Hippocampal formation (tissue), 2 donors: ENCODE measurements at regions not wholly inside any gene's neighbourhood (a gene's known extent, or its start where the extent isn't known, plus 50 kb on each side); places are given as distances from the start of the nearest gene placed in this dataset.

Experiments used
- DNase-seq, 2 donors: peaks; one replicate each; lab custom pipeline; 2025; lab: John Stamatoyannopoulos, UW

DNA sequence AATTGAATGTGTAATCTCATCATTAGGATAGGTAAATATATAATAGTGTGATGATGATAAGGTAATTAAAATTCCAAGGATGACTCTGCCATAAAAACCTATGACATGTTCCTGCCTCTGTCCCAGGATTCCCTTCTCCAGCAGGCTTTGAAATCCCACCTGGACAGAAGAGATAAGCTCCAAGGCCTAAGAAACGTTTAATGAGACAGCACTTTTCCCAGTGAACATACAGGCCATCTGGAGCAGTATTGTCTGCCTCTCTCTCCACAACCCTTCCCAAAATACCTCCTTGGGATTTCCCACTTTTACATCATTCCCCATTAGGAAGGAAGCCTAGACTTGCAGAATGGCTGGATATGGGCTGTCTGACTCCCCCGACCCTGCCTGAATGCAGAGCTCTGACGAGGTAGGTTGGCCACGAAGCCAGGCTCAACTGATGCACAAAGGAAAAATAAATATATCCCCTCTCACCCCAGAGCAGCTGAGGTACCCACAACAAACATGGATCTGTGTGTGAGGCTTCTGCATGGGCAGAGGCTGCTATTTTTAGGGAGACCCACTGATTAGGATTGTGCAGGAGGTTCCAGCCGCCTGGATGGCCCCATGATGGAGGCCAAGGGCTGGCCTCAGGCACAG lies 71.0 kb downstream of the TMPRSS5 start:
- no peak for DNase-seq

DNA sequence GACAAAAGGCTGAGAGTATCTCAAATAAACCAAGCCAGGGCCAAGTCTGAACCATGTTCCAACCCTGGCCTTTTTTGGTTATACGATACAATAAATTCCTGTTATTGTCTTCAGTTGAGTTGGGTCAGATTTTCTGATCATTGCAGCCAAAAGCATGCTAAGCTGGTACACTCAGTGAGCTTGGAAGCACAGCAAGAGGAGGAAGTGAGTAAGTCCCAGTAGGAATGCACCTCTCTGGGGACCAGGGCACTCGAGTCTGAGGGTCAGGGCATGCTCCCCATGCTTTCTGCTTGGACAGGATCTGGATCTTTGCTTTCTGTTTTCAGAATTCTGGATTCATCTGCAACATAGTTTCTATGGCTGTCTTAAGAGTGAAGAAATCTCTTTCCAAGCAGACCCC lies 73.1 kb downstream of the TMPRSS5 start:
- DNase-seq, result no peak

DNA sequence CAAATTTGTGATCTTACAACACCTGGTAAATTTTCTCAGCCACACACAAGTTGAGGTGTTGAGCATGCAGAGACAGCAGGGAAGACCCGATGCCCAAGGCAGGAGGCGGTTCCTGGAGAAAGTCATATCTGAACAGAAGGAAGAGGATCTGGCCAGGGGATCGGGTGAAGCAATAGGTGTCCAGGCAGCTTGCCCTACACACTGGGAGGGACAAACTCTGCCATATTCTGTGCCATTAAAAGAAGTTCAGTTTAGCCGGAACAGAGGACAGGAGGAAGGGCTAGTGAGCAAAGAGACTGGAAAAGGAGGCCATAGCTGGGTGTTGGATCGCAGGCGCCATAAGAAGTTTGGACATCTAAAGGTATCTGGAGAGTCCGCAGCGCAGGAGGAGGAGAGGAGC lies 76.5 kb downstream of the TMPRSS5 start:
- no peak for DNase-seq

DNA sequence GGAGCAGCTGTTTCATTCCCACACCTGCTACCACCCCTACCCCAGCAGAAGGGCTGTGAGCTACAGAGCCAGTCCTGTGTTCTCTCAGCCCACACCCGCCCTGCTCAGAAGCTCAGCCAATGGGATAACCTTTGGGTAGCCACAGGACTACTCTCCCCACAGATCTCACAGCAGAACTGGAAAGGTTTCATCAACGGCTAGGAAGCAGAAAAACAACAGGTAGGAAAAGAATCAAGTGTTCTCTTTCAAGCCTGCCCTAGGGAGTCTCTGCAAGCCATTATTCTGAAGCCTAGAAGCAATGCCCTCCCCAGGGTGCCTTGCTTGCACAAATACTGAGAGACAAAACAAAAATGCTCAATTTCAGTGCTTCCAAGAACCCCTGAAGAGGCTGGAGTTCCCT lies 77.2 kb downstream of the TMPRSS5 start:
- no peak for DNase-seq

DNA sequence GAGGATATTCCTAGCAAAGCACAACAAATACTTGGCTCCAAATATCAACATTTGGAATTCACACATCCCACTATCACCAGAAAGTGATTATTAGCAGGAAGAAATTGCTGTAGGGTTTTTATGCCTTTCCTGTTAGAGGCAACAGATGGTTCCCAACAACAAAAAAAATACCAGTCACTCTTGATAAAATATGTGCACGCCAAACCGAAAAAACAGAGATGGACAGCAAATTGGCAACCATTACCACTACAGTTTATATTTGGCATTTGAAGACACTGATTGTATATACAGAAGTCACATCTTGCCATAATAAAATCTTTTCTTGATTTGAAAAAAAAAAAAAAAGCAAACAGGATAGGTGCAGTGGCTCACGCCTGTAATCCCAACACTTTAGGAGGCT lies 78.2 kb downstream of the TMPRSS5 start:
- DNase-seq, result no peak

DNA sequence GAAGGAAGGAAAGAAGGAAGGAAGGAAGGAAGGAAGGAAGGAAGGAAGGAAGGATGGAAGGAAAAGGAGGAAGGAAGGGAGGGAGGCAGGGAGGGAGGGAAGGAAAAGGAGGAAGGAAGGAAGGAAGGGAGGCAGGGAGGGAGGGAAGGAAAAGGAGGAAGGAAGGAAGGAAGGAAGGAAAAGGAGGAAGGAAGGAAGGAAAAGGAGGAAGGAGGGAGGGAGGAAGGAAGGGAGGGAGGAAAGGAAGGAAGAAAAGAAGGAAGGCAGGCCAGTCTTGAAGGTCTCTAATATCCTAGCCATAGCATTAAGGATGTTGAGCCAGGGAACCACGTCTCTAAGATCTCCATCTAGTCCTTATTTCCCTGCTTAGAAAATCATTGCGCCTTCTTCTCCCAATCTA lies 78.8 kb downstream of the TMPRSS5 start:
- DNase-seq, result no peak

DNA sequence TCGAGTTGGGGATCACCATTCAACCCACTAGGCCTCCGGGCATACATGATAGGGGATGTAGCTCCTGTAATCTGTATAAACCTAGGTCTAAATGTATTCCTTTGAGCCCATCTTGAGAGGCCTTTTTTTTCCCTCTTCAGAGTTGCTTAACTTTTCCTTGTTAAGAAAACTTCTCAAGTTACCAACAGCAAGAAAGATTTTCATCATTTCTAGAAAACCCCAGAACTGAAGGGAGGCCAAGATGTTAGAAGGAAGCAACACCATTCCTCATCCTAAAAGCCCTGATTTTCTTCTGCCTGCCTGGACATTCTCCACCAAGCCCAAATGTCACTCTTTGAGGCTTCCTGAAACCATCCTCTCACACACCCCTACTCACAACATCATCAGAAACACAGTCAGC lies 79.4 kb downstream of the TMPRSS5 start:
- no peak for DNase-seq

DNA sequence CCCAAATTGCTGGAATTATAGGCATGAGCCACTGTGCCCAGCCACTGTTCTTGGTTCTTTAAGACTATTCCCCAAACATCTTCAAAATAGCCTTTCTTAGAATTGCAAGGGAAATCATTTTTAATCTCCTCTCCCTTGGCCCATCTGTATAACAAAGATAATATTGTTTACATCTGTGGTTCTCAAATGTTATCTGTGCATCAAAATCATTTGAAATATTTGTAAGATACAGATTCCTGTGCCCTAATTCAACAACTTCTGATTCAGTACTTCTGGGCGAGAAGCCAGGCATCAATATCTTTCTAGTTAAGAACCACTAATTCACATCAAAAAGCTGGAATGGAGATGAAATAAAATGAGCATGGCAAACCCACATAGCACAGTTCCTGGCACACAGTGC lies 83.0 kb downstream of the TMPRSS5 start:
- no peak for DNase-seq

DNA sequence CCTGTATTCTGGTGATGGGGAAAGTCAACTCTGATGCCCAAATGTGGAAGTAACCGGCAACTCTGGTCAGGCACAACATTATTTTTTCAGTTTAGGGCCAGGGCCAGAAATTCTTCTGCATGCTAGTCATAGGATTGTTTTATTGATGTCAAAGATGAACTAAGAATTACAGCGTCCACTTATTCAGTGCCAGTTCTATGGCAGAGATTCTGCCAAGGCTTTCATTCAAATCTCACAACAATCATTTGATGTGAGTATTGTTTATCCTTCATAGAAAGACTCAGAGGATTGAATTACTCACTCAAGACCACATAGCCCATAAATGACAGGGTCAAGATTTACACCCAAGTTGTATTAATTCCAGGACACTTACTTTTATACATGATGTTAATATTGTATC lies 87.7 kb downstream of the TMPRSS5 start:
- no peak for DNase-seq

DNA sequence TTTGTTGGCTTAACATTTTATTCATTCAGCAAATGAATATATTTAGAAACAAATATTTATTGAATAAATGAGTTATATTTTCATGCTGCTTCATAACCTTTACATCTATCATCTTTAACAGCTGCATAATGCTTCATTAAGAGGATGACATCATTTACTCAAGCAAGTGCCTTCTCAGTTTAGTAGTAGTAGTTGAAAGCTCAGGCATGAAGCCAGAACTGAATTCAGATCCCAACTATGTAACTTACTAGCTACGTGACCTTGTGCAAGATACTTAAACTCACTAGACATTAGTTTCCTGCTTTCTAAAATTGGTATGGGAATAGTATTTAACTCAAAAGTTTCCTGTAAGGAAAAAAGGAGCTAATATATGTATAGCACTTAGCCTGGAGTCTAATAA lies 90.3 kb downstream of the TMPRSS5 start:
- no peak for DNase-seq

DNA sequence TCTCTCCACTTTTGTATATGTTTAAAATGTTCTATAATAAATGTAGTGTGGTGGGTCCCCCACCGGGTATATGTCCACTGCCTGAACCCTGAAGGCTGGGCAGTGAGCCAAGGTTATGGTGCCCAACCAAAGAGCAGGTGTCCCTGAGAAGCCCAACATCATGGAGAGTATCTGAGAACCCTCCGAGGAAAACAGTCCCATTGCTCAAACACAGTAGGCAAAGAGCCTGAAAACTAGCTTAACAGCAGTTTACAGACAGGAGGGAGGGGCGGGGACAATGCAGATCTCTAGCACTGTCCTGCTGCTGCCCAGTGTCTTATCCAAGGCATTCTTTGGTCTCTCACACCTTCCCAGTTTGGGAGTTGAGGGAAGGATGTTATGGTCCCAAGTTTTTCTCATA lies 91.0 kb downstream of the TMPRSS5 start:
- no peak for DNase-seq

DNA sequence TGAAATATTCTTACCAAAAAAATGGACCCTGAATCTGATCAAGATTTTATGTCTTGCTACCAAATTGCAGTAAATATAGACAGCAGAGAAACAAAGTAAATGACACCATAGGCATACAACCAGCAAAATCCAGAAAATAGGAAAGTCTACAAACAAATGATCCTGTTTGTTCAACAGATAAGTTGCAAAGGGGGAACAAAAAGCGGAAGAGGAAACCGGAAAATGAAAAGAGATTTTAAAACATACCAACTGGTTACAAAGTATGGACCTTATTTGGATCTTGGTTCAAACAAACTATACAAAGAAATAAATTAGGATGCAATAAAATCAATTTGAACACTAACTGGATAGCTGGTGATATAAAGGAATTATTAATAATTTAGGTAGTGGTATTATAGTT lies 92.0 kb downstream of the TMPRSS5 start:
- no peak for DNase-seq

DNA sequence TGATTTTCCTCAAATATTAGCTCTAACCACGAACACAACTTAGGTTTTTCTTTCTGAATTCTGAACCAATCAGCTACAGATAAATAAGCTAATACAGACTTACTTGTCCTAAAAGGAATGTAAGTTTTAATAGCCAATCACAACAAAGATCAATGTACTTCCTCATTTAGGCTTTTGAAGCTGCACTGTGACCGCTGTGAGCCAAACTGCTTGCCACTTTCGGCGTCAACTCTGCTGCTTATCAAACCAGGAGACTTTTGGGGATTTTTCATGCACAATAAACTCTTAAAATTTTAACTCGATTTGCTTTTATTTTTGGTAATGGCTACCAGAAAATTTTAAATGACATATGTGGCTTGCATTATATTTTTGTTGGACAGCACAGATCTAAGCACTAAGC lies 92.5 kb downstream of the TMPRSS5 start:
- DNase-seq, result no peak

DNA sequence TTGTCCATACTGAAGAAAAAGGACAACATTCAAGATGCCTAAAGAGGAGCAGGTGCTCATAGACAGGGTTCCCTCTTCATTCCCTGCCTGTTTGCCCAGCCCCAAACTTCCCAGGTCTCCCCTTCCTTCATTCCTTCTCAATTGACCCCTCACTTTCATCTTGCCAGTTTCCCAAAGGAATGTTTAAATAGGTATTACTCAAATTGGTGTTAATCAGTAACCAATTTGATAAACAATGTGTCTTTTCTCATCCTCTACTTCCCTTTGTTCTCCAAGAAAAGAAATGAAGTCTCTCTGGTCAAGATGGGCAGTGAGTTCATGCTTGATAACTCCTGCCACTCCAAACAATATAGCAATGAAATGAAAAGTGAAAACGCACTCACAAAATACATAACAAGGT lies 101.9 kb downstream of the TMPRSS5 start:
- DNase-seq, result no peak

DNA sequence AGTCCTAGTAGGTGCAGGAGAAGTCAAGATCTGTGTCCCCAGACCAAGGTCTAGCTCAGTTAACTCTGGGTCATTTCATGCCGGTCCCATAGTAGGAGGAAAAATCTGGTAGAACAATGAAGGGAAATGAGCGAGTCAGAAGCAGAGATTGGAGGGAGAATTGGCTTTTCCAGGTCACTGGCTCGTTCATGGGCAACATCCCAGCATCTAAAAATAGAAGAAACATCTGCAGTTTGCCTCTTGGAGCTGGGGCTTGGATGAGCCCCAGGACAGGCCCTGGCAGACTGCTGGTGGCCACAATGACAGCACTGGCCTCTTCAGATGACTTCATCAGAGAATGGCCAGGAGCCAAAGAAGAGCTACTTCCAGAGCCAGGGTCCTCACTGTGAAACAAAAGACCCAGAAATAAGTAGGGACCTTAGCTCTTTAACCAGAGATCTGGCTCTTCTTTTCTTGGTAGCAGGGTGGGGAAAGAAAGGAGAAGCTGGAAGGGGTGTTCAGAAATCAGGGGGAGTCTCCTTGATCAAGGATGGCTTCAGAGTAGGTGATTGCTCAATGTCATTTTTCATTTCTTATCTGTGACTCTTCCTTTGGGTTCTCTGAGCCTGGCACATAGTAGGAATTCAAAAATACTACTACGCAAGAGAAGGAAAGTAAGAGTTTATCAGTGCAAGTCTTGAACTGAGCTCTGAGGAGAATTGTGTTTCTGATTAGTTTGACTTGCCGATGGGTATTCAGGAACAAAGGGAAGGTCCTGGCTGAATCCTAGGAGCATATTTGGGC lies 102.6 kb downstream of the TMPRSS5 start:
- peak; percentile 42 to 65 for DNase-seq

DNA sequence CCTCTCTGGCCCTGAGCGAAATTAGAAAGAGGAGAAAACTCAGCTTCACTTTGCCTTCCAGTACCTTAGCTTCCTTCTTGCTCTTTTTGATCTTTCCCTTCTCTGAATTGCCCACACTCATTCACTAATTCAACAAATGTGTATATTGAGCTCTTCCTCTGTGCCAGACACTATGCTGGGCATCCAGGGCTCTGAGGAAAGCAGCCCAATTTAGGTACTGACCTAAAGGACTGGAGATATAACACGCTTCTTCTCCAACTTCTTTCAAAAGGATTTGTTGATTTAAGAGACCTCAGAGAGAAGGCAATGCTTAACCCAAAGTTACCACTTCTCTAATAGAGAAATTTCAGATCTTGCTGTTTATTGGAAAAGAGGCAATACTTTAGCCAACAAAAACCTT lies 103.6 kb downstream of the TMPRSS5 start:
- no peak for DNase-seq

DNA sequence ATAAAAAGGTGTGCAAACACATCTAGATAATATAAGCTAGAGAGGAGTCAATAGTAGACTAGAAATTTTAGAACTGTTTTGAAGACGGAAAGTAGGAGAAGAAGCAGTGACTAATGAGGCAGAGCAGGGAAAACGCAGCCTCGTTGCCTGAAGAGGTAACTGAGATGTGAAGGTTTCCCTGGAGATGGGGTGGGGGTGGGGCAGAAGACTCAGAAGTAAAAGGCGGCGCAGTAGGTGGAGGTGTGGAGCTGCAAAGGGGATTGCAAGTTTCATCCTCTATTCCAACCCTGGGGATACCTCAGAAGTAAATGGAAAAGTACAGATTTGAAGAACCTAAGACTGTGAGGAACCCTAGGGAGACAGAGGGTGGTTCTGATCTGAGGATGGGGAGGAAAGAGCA lies 109.5 kb downstream of the TMPRSS5 start:
- DNase-seq, result no peak

DNA sequence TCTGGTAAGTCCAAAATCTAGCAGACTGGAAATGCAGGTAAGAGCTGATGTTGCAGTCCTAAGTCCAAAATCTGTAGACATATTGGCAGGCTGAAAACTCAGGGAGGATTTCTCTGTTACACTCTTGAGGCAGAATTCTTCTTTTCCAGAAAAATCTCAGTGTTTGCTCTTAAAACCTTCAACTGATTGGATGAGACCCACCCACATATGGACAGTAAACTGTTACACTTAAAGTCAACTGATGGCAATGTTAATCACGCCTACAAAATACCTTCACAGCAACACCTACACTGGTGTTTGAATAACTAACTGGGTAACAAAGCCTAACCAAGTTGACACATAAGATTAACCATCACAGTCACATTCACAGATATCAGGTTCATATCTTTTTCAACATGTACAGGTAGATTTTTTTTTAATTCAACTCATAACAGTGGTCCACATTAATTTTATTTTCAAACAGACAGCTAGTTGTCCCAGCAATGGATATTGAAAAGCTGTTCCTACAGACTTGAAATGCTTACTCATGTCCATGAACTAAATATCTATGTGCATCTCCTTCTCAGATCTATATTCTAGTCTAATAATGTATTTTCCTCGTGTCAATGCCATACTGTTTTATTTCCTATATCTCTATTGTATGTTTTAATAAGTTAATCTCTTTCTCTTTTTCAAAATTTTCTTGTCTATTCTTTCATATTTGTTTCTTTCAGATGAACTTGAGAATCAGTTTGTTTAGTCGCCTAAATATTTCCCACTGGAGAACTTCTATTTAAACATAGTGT lies 110.1 kb downstream of the TMPRSS5 start:
- no peak for DNase-seq

DNA sequence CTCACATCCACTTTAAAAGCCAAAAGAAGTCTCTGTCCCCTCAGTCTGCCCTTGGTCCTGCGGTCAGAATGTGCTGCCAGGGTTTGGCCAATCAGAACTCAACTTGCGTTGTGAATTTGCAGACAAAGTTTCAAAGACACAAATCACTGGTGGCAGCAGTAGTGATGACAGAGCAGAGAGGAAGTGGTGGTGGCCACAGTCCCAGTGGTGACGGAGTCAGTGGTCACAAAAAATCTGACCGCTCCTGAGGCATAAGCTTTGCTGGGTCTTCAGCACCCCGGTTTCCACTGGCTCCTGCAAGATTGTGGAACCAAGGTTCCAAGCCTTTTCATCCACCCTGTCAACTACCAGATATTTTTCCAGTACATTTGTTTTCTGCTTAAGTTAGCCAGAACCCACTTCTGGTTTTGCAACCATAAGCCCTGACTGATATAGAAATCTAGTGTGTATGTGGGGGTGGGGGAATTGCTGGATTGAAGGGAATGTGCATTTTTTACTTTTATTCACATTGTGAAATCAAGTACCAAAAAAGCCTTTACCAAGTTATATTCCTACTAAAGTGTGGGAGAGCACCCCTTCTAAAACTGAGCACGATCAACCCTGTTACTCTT lies 112.3 kb downstream of the TMPRSS5 start:
- DNase-seq, result peak in 1 of 2 donors; percentile 8

DNA sequence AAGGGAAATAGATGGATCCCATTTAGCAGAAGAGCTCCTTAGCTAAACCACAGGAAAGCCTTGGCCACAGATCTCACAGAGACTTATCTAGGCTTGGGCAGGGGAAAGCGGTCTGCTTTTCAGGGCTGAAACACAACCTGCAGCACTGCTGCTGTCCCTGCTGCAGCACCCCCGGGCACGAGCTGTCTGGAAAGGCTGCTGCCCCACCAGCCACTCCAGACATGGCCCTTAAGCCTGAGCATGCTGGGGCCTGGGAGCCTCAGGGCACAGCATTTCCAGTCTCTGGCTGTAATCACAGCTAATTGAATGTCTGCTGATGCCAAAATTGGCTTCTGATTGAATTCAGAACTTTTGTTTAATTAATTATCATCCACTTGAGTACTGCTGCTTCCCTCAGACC lies 115.0 kb downstream of the TMPRSS5 start:
- DNase-seq, result no peak

DNA sequence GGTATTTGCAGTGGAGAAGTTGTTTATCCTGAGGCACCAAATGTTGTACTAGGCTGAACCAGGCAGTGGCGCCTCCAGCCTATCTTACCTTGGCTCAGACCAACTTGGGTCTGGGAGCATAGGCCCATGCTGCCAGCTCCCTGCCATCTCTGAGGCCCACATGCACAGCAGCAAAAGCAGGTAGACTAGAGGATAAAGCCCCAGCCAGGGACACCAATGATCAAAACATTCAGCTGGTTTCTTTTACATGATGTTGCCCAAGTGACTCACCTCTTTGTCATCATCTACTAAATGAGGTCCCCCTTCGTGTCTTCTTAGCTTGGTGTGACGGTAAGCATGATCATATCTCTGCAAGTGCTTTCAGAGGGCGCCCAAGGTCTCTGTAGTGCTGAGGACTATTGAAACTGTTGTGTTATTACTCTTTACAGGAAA lies 112.1 kb upstream of the DRD2 start:
- DNase-seq, result no peak

DNA sequence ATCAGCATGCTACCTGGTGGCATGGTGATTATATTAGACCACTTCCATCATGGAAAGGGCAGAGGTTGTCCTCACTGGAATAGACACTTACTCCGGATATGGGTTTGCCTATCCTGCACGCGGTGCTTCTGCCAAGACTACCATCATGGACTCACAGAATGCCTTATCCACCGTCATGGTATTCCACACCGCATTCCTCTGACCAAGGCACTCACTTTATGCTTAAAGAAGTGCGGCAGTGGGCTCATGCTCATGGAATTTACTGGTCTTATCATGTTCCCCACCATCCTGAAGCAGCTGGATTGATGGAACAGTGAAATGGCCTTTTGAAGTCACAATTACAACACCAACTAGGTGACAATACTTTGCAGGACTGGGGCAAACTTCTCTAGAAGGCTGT lies 109.2 kb upstream of the DRD2 start:
- no peak for DNase-seq

DNA sequence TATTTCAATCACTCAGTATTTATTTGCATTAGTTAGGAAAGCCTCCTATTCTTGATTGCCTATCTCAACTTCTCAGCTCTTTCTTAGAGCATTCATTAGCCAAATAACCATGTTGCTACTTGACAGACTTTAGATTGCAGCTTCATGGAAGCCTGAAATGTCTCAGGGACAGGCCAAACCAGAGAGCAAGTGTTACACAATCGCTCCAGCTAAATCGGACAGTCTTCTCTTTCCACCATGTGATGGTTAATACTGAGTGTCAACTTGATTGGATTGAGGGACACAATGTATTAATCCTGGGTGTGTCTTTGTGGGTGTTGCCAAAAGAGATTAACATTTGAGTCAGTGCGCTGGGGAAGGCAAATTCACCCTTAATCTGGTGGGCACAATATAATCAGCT lies 106.5 kb upstream of the DRD2 start:
- DNase-seq, result no peak
